Chondrocyte (in vitro differentiated cells): ENCODE measurements at regions not wholly inside any gene's neighbourhood (a gene's known extent, or its start where the extent isn't known, plus 50 kb on each side); places are given as distances from the start of the nearest gene placed in this dataset.

Source experiments
- DNase-seq: peaks from one replicate; pipeline ENCODE4 v3.0.0; 2021; ENCODE audit warnings: mixed read lengths, low spot score
- H3K27ac Mint-ChIP-seq: one replicate; pipeline ENCODE4 v1.8.0; 2021; ENCODE audit warnings: mild to moderate bottlenecking, moderate library complexity, mixed read lengths; ENCODE audit not compliant: unreplicated experiment
- H3K27me3 Mint-ChIP-seq: 2 replicates; pipeline ENCODE4 v1.8.0; 2021; ENCODE audit warnings: low read depth, mixed read lengths
- H3K36me3 Mint-ChIP-seq: 2 replicates; pipeline ENCODE4 v1.8.0; 2021; ENCODE audit warnings: low read depth, mixed read lengths
- H3K4me1 Mint-ChIP-seq: 2 replicates; pipeline ENCODE4 v1.8.0; 2021; ENCODE audit warnings: low read depth, mild to moderate bottlenecking, mixed read lengths
- H3K4me3 Mint-ChIP-seq: one replicate; pipeline ENCODE4 v1.8.0; 2021; ENCODE audit warnings: mild to moderate bottlenecking, moderate library complexity, mixed read lengths; ENCODE audit not compliant: unreplicated experiment
- H3K9me3 Mint-ChIP-seq: 2 replicates; pipeline ENCODE4 v1.8.0; 2021; ENCODE audit warnings: low read depth, mixed read lengths
- TF ChIP-seq, protein P1 (sequence below): fragments of 200-600 bp; sonication (generic); IDR thresholded peaks from 2 replicates; pipeline ENCODE4 v1.5.0; 2021; ENCODE audit warnings: antibody characterized with exemption, mild to moderate bottlenecking, moderate library complexity

DNA sequence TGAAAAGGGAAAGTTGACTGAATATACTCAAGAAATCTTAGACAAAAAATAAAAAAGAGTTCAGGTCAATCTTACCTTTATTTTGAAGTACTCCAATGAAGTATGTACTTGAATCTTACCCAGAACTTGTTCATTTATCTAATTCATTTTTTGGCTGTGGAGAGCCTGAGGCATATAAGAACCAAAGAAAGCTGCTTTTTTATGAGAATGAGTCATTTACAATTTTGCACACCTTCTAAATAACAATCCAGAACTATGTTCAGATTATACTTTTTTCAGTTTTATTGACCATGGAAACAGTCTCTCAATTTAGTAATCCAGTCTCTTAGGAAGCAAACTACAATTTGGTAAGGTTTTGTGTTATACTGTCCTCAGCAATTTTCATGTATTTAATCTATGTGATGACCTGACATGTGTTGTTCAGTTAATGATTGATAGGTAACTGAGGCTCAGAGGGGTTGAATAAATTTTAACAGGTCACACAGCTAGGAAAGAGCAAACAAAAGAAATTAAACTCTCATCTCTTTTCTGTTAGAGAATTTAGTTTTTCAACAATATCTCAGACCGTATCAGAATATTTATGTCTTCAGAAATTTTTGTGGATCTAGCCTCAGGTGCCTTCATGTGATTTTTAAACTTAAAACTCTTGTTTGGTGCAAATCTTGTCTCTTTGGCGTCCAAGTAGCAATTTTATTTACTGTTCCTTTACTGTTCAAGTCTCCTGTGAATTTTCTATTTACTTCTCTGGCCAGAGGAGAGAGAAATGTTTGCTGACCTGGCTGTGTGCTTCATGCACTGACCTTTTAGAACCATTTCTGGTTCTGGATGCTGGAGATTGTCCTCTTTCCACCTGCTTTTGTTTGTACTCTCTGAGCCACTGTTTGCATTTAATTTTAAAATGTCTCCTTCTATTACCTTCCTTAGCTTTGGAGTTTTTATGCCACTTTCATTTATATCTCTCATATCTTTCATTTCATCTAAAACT is 1453.4 kb downstream of the STIM2 start:
- no peak overlapping the region for H3K27ac Mint-ChIP-seq
- no peak for DNase-seq
- H3K27me3 Mint-ChIP-seq, result no peaks in the 10 kb centered on the region
- no peak overlapping the region for H3K4me3 Mint-ChIP-seq
- no peaks in the 10 kb centered on the region for H3K36me3 Mint-ChIP-seq
- H3K4me1 Mint-ChIP-seq, result peaks cover 8% of the 10 kb centered on the region
- TF ChIP-seq, protein P1, sequence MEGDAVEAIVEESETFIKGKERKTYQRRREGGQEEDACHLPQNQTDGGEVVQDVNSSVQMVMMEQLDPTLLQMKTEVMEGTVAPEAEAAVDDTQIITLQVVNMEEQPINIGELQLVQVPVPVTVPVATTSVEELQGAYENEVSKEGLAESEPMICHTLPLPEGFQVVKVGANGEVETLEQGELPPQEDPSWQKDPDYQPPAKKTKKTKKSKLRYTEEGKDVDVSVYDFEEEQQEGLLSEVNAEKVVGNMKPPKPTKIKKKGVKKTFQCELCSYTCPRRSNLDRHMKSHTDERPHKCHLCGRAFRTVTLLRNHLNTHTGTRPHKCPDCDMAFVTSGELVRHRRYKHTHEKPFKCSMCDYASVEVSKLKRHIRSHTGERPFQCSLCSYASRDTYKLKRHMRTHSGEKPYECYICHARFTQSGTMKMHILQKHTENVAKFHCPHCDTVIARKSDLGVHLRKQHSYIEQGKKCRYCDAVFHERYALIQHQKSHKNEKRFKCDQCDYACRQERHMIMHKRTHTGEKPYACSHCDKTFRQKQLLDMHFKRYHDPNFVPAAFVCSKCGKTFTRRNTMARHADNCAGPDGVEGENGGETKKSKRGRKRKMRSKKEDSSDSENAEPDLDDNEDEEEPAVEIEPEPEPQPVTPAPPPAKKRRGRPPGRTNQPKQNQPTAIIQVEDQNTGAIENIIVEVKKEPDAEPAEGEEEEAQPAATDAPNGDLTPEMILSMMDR, result no peak
- peaks cover 5% of the 10 kb centered on the region for H3K9me3 Mint-ChIP-seq

DNA sequence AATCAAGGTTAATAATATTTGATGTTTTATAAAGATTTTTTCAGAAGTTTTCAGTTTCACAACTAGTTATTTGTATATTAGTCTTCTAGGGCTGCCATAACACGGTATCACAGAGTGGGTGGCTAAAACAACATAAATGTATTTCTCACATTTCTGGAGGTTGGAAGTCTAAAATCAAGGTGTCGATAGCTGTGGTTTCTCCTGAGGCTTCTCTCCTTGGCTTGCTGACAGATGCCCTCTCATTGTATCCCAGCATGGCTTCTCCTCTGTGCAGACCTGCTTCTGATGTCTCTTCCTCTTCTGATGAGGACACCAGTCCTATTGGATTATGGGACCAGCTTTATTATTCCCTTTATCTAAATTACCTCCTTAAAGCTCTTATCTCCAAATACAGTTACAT is 1456.6 kb downstream of the STIM2 start:
- no peak overlapping the region for H3K27ac Mint-ChIP-seq
- peaks cover 8% of the 10 kb centered on the region for H3K4me1 Mint-ChIP-seq
- H3K36me3 Mint-ChIP-seq, result no peaks in the 10 kb centered on the region
- no peaks in the 10 kb centered on the region for H3K27me3 Mint-ChIP-seq
- no peak overlapping the region for H3K4me3 Mint-ChIP-seq
- no peaks in the 10 kb centered on the region for H3K9me3 Mint-ChIP-seq
- TF ChIP-seq, protein P1, result no peak
- DNase-seq, result no peak

DNA sequence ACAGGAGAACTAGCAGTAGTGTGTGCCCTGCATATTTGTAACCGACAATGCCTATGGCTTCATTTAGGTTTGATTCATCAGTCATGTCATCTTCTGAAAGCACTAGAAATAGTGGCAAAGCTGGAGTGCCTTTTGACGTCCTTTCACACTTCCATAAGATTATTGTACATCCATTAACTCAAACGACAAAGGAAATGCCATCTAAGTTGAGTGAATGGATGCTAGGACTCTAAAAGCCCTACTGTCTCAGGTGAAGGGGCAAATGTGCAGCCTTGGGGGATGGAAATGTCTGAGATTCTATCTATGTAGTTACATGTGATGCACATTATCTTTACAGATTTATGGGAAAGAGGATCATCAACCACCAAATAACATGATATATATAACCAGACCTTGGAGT is 1473.6 kb downstream of the STIM2 start:
- no peak for DNase-seq
- Mint-ChIP-seq H3K36me3 (no peaks in the 10 kb centered on the region), H3K27me3 (no peaks in the 10 kb centered on the region), H3K4me1 (no peaks in the 10 kb centered on the region), H3K27ac (no peak overlapping the region), H3K4me3 (no peak overlapping the region), H3K9me3 (no peaks in the 10 kb centered on the region)
- TF ChIP-seq, protein P1, result no peak

DNA sequence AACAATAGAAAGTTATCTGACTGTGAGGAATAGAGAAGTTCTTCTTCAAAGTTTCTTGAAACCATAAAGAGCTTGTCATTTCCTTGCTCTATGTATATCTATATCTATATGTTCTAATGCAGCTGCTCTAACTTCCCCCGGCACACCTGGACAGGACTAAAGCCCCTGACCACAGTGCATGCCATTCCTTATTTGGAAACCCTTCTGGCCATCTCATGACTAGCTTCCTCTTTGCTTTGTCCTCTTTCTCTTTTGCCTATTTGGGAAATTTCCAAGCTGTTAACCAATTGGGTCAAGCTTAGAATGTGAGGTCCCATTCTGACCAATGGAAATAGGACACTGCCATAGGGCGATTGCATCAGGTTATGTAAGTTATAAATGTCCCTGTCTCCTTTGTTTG is 1481.1 kb downstream of the STIM2 start:
- Mint-ChIP-seq H3K9me3 (peaks cover 21% of the 10 kb centered on the region), H3K36me3 (no peaks in the 10 kb centered on the region), H3K27me3 (no peaks in the 10 kb centered on the region), H3K27ac (no peak overlapping the region), H3K4me1 (no peaks in the 10 kb centered on the region), H3K4me3 (no peak overlapping the region)
- TF ChIP-seq, protein P1, result no peak
- no peak for DNase-seq

DNA sequence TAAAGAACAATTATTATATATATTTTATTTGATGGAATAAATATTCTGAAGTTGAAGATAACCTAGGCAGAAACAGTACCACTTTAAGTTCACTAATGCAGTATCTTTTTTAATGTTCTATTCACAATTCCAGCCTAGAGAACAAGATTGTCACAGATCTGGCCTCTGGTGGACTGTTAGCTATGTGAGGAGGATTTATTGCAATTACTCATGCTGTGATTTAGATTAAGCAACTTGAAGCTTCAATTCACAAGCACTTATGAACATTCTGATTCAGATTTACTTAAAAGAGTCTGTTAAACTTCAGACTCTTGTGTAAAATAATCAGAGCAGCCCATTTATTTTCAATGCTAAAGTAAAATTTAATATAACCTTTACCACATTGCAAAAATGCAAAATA is 1489.8 kb downstream of the STIM2 start:
- Mint-ChIP-seq H3K36me3 (no peaks in the 10 kb centered on the region), H3K4me1 (no peaks in the 10 kb centered on the region), H3K9me3 (peaks cover 4% of the 10 kb centered on the region), H3K27ac (no peak overlapping the region), H3K4me3 (no peak overlapping the region), H3K27me3 (no peaks in the 10 kb centered on the region)
- TF ChIP-seq, protein P1, result no peak
- DNase-seq, result no peak
